Neutrophil (primary cell): ENCODE measurements at regions not wholly inside any gene's neighbourhood (a gene's known extent, or its start where the extent isn't known, plus 50 kb on each side); places are given as distances from the start of the nearest gene placed in this dataset.

Experiments
- H3K27ac ChIP-seq: fragments of 200-600 bp; sonication (generic); 2 replicates; pipeline ENCODE4 v1.5.1; 2016; ENCODE audit warnings: mild to moderate bottlenecking, moderate library complexity
- H3K27me3 ChIP-seq: fragments of 200-600 bp; sonication (generic); 2 replicates; pipeline ENCODE4 v1.6.0; 2016; ENCODE audit warnings: mild to moderate bottlenecking
- H3K36me3 ChIP-seq: fragments of 200-600 bp; sonication (generic); 2 replicates; pipeline ENCODE4 v1.5.1; 2017
- H3K4me1 ChIP-seq, 2 experiments: fragments of 200-600 bp in 1 of 2; sonication (generic) in 1 of 2; 1 replicate in 1 of 2; 2 replicates in 1 of 2; pipeline versions ENCODE4 v1.5.1 to v1.6.1; 2013 to 2016; ENCODE audit warnings: low read depth in 1 of 2, low read length in 1 of 2, mild to moderate bottlenecking in 1 of 2, moderate library complexity in 1 of 2; ENCODE audit not compliant: control insufficient read depth in 1 of 2, insufficient read depth in 1 of 2
- H3K4me3 ChIP-seq, 2 experiments: fragments of 200-600 bp in 1 of 2; sonication (generic) in 1 of 2; 1 replicate in 1 of 2; 2 replicates in 1 of 2; pipeline ENCODE4 v1.5.1; 2013 to 2016; ENCODE audit warnings: low read depth in 1 of 2, low read length in 1 of 2, mild to moderate bottlenecking in 1 of 2, moderate library complexity in 1 of 2
- H3K9me3 ChIP-seq: fragments of 200-600 bp; sonication (generic); 2 replicates; pipeline ENCODE4 v1.5.1; 2016
- TF ChIP-seq, protein P1 (sequence below): fragments of 200-600 bp; sonication (generic); IDR thresholded peaks from 2 replicates; pipeline ENCODE4 v1.5.1; 2016; ENCODE audit warnings: antibody characterized with exemption

DNA sequence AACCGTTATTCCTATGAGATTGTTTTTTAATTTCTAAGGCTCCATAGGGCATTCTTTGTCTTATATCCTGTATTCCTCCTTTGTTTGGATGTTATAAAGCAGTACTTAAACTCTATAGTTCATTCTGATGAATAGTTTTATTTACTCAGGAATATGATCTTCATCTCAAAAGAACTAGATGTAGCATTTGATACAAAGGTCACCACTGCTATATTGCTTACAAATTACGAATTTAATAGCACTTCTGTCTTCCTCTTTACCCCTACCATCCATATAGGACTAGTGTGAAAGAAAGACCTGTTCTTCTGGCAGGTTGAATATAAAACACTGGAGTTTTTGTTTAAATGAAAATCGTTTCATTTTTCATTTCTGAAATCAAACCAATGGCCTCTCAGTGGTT lies 468.1 kb upstream of the CXADR start:
- Histone ChIP-seq H3K36me3 (no peaks in the 10 kb centered on the region), H3K27me3 (no peaks in the 10 kb centered on the region), H3K9me3 (no peaks in the 10 kb centered on the region), H3K27ac (no peak overlapping the region), H3K4me1 (no peaks in the 10 kb centered on the region), H3K4me3 (no peak overlapping the region)
- TF ChIP-seq, protein P1, sequence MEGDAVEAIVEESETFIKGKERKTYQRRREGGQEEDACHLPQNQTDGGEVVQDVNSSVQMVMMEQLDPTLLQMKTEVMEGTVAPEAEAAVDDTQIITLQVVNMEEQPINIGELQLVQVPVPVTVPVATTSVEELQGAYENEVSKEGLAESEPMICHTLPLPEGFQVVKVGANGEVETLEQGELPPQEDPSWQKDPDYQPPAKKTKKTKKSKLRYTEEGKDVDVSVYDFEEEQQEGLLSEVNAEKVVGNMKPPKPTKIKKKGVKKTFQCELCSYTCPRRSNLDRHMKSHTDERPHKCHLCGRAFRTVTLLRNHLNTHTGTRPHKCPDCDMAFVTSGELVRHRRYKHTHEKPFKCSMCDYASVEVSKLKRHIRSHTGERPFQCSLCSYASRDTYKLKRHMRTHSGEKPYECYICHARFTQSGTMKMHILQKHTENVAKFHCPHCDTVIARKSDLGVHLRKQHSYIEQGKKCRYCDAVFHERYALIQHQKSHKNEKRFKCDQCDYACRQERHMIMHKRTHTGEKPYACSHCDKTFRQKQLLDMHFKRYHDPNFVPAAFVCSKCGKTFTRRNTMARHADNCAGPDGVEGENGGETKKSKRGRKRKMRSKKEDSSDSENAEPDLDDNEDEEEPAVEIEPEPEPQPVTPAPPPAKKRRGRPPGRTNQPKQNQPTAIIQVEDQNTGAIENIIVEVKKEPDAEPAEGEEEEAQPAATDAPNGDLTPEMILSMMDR = no peak

DNA sequence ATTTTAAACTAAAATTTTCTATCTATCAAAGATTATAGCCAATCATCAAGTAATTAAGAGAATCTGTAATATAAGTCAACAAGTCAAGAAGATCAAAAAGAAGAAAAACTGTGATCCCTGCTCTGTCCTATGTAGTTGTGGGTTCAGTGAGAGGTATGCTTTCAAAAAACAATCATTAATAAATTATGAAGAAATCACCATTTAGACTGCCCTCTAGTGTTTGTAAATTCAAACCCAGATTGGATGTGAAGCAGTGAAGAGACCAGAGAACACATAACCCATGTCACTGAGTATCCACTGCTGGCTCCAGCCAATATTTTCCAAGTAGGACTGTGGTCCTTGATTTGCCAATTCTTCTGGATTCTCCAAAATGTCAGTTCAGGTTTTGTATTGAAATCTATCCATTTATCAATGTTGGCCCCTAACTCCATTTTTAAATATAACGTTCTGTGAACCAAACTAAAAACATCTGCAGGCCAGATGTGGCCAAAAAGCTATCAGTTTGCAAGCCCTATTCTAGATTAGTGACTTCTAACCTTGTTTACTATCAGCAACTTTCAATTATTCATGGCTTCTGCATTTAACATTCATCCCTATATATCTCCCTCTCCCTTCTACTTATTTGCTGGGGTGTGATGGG lies 467.5 kb upstream of the CXADR start:
- H3K4me1 ChIP-seq = no peaks in the 10 kb centered on the region
- TF ChIP-seq, protein P1 = no peak

DNA sequence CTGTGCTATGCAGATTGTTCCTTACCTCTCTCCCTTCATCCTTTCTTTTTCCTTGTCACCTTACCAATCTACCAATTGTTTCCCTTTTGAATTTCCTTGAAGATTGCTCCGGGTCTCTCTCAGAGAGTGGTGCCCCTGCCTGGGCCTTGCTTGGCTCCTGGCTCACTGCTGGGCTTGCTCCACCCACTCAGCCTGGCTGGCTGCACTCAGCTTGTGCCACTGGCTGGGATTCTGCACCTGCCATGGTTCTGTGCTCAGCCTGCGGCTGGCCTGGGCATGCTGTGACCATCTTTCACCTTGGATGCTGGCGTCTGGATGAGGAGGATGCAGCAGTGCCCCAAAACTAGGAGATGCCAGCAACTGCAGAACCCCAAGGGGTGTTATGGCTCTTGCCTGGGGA lies 463.9 kb upstream of the CXADR start:
- Histone ChIP-seq H3K9me3 (no peaks in the 10 kb centered on the region), H3K4me1 (no peaks in the 10 kb centered on the region), H3K36me3 (no peaks in the 10 kb centered on the region), H3K4me3 (no peak overlapping the region), H3K27ac (no peak overlapping the region), H3K27me3 (no peaks in the 10 kb centered on the region)
- TF ChIP-seq, protein P1 = no peak

More for the DNA sequence above, 467.5 kb upstream of the CXADR start:
- Histone ChIP-seq H3K4me3 (no peak overlapping the region), H3K9me3 (no peaks in the 10 kb centered on the region), H3K36me3 (no peaks in the 10 kb centered on the region), H3K27ac (no peak overlapping the region), H3K27me3 (no peaks in the 10 kb centered on the region)

DNA sequence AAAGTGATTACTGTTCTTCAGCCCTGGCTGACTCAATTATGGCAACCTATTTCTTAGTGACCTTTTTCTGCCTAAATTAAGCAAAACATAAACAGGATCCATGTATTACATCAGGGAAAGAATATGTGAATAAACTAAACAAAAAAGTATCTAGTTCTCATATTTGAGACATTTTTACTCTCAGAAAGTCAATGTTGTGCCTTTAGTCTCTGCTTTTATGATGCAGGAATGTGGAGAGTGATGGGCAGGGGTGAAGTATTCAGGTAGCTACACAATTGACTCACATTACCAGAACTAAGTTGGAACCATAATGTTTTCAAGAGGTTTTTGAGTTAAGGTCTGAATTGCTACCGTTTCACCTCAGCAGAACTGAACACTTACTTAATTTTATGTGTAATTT lies 462.7 kb upstream of the CXADR start:
- no peaks in the 10 kb centered on the region for H3K9me3 ChIP-seq
- H3K36me3 ChIP-seq = no peaks in the 10 kb centered on the region
- no peaks in the 10 kb centered on the region for H3K4me1 ChIP-seq
- H3K27me3 ChIP-seq = no peaks in the 10 kb centered on the region
- TF ChIP-seq, protein P1 = no peak
- no peak overlapping the region for H3K27ac ChIP-seq
- no peak overlapping the region for H3K4me3 ChIP-seq

DNA sequence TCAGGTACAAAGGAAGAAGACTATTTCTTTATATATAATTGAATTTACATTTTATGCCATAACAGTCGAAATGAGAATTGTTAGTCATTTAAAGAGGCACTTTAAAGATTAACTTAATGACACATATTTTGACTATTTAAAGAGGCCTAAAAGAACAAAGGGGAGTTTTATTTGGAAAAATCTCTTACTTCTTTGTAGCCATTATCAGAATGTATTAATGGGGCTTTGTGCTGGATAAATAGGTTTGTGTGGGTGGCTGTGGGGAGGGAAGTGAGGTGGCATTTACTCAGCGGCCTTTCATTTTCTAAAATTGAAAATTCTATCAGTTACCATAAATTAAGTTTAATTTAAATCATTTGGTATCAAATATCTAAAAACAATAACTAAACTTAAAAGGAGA lies 462.2 kb upstream of the CXADR start:
- Histone ChIP-seq H3K27ac (no peak overlapping the region), H3K4me3 (no peak overlapping the region), H3K9me3 (no peaks in the 10 kb centered on the region), H3K4me1 (no peaks in the 10 kb centered on the region), H3K27me3 (no peaks in the 10 kb centered on the region), H3K36me3 (no peaks in the 10 kb centered on the region)
- TF ChIP-seq, protein P1 = no peak
